NCI-H1092 treated with DMSO at 0.1 percent for 48 hours (cell line): ENCODE measurements at regions not wholly inside any gene's neighbourhood (a gene's known extent, or its start where the extent isn't known, plus 50 kb on each side); places are given as distances from the start of the nearest gene placed in this dataset.

Experiments used
- DNase-seq: peaks from one replicate; lab custom pipeline; 2025; lab: John Stamatoyannopoulos, UW

- no peak for DNase-seq
Observed at GRCh38 chr17:33404070-33404819, 111.2 kb upstream of the ASIC2 start.

GRCh38 chr17:33416131-33416530, 123.0 kb upstream of the ASIC2 start:
- DNase-seq: no peak

- no peak for DNase-seq
Observed at GRCh38 chr17:33421933-33422332, 128.8 kb upstream of the ASIC2 start.

GRCh38 chr17:33433581-33433980, 140.5 kb upstream of the ASIC2 start:
- DNase-seq: no peak

- no peak for DNase-seq
Observed at GRCh38 chr17:33434841-33435240, 141.7 kb upstream of the ASIC2 start.

- DNase-seq: no peak
Observed at GRCh38 chr17:33435721-33436301, 142.7 kb upstream of the ASIC2 start.

- no peak for DNase-seq
Observed at GRCh38 chr17:33436321-33436720, 143.2 kb upstream of the ASIC2 start.

- DNase-seq: no peak
Observed at GRCh38 chr17:33438139-33438538, 145.0 kb upstream of the ASIC2 start.

GRCh38 chr17:33438578-33438977, 145.5 kb upstream of the ASIC2 start:
- DNase-seq: no peak

GRCh38 chr17:33442320-33442719, 149.2 kb upstream of the ASIC2 start:
- DNase-seq: no peak

- no peak for DNase-seq
Observed at GRCh38 chr17:33444731-33445130, 151.6 kb upstream of the ASIC2 start.

- no peak for DNase-seq
Observed at GRCh38 chr17:33447090-33447489, 154.0 kb upstream of the ASIC2 start.

GRCh38 chr17:33451221-33451620, 158.1 kb upstream of the ASIC2 start:
- DNase-seq: no peak

- DNase-seq: no peak
Observed at GRCh38 chr17:33457477-33457876, 164.4 kb upstream of the ASIC2 start.

- DNase-seq: no peak
Observed at GRCh38 chr17:33459078-33459940, 166.2 kb upstream of the ASIC2 start.

GRCh38 chr17:33460781-33461450, 167.8 kb upstream of the ASIC2 start:
- no peak for DNase-seq

- DNase-seq: no peak
Observed at GRCh38 chr17:33463887-33464286, 170.8 kb upstream of the ASIC2 start.

- DNase-seq: no peak
Observed at GRCh38 chr17:33464669-33465280, 171.7 kb upstream of the ASIC2 start.

GRCh38 chr17:33469421-33469820, 176.3 kb upstream of the ASIC2 start:
- no peak for DNase-seq

GRCh38 chr17:33469911-33470310, 176.8 kb upstream of the ASIC2 start:
- DNase-seq: no peak

GRCh38 chr17:33473061-33473460, 180.0 kb upstream of the ASIC2 start:
- DNase-seq: no peak

GRCh38 chr17:33474789-33475188, 181.7 kb upstream of the ASIC2 start:
- no peak for DNase-seq
